GM23338 (cell line): ENCODE measurements at regions not wholly inside any gene's neighbourhood (a gene's known extent, or its start where the extent isn't known, plus 50 kb on each side); places are given as distances from the start of the nearest gene placed in this dataset.
"Not testable (repeated sequence)": the region's sequence is repeated elsewhere in the genome, so short reads cannot be mapped to it uniquely, and the experiment has no call there.

Source experiments
- ATAC-seq: fragments of 200-7000 bp; cut with Tn5 transposase; 3 replicates; pipeline ENCODE4 v1.9.1; 2020
- DNase-seq: peaks from one replicate; pipeline ENCODE4 v3.0.0-alpha.2; 2015; ENCODE audit warnings: low spot score
- H2AFZ ChIP-seq: fragments of 200-600 bp; sonication (generic); 2 replicates; pipeline ENCODE4 v1.8.0; 2016; ENCODE audit warnings: antibody characterized with exemption, mild to moderate bottlenecking, moderate library complexity
- H3F3A ChIP-seq: fragments of 200-600 bp; sonication (generic); replicated peaks from 2 replicates; pipeline ENCODE4 v1.8.0; 2017; ENCODE audit warnings: antibody characterized with exemption, mixed run types, low read depth
- H3K27ac ChIP-seq: fragments of 200-600 bp; sonication (generic); 2 replicates; pipeline ENCODE4 v1.6.1; 2016; ENCODE audit warnings: low read depth
- H3K27me3 ChIP-seq: fragments of 200-600 bp; sonication (generic); 2 replicates; pipeline ENCODE4 v1.8.0; 2016; ENCODE audit warnings: mild to moderate bottlenecking, mixed run types, moderate library complexity; ENCODE audit not compliant: insufficient read depth
- H3K36me3 ChIP-seq: fragments of 200-600 bp; sonication (generic); 2 replicates; pipeline ENCODE4 v1.8.0; 2016; ENCODE audit warnings: mild to moderate bottlenecking; ENCODE audit not compliant: insufficient read depth
- H3K4me1 ChIP-seq: fragments of 200-600 bp; sonication (generic); 2 replicates; pipeline ENCODE4 v1.8.0; 2016; ENCODE audit warnings: mild to moderate bottlenecking, moderate library complexity; ENCODE audit not compliant: insufficient read depth
- H3K4me2 ChIP-seq: fragments of 200-600 bp; sonication (generic); 2 replicates; pipeline ENCODE4 v1.7.1; 2017; ENCODE audit warnings: mixed run types
- H3K4me3 ChIP-seq: fragments of 200-600 bp; sonication (generic); 2 replicates; pipeline ENCODE4 v1.6.1; 2016; ENCODE audit warnings: mixed run types
- H3K79me2 ChIP-seq: fragments of 200-600 bp; sonication (generic); replicated peaks from 2 replicates; pipeline ENCODE4 v1.8.0; 2017; ENCODE audit warnings: mild to moderate bottlenecking; ENCODE audit not compliant: insufficient read depth
- H3K9me2 ChIP-seq: fragments of 200-600 bp; sonication (generic); 2 replicates; pipeline ENCODE4 v1.8.0; 2017; ENCODE audit not compliant: insufficient read depth
- H4K20me1 ChIP-seq: fragments of 200-600 bp; sonication (generic); replicated peaks from 2 replicates; pipeline ENCODE4 v1.8.0; 2017; ENCODE audit warnings: mild to moderate bottlenecking; ENCODE audit not compliant: insufficient read depth
- H3K27ac Mint-ChIP-seq: 2 replicates; pipeline ENCODE4 v1.8.0; 2020; ENCODE audit warnings: inconsistent platforms, mild to moderate bottlenecking, moderate library complexity, mixed read lengths
- H3K27me3 Mint-ChIP-seq: 3 replicates; pipeline ENCODE4 v1.8.0; 2022; ENCODE audit warnings: low read depth, mild to moderate bottlenecking, moderate library complexity, mixed read lengths, inconsistent platforms; ENCODE audit not compliant: insufficient read depth, poor library complexity
- H3K36me3 Mint-ChIP-seq: 3 replicates; pipeline ENCODE4 v1.8.0; 2021; ENCODE audit warnings: low read depth, mild to moderate bottlenecking, inconsistent platforms, moderate library complexity, mixed read lengths
- H3K4me1 Mint-ChIP-seq: 3 replicates; pipeline ENCODE4 v1.8.0; 2020; ENCODE audit warnings: mild to moderate bottlenecking, inconsistent platforms, mixed read lengths
- H3K4me3 Mint-ChIP-seq: 3 replicates; pipeline ENCODE4 v1.8.0; 2021; ENCODE audit warnings: moderate library complexity, mild to moderate bottlenecking, inconsistent platforms, mixed read lengths
- H3K9me3 Mint-ChIP-seq: 3 replicates; pipeline ENCODE4 v1.8.0; 2020; ENCODE audit warnings: moderate library complexity, mild to moderate bottlenecking, inconsistent platforms, mixed read lengths
- EZH2 ChIP-seq: fragments of 200-600 bp; sonication (generic); IDR thresholded peaks from one replicate; pipeline ENCODE4 v1.8.0; 2017; ENCODE audit warnings: antibody characterized with exemption, mild to moderate bottlenecking, low read depth; ENCODE audit not compliant: unreplicated experiment
- NANOG ChIP-seq: IDR thresholded peaks from 2 replicates; pipeline ENCODE4 v1.6.1; 2016; ENCODE audit warnings: antibody characterized with exemption, borderline replicate concordance
- ZNF462 ChIP-seq: fragments of 250-450 bp; sonication (Bioruptor Pico); IDR thresholded peaks from 2 replicates; pipeline ENCODE4 v1.5.0; 2020; ENCODE audit warnings: mild to moderate bottlenecking, moderate library complexity

- H3K9me3 Mint-ChIP-seq = no peaks in the 10 kb centered on the region; the same call in 1 of the 3 replicates
- Histone ChIP-seq H3K27ac (no peak overlapping the region), H3K4me3 (no peak overlapping the region), H3K4me2 (peak overlapping the region; percentile 51; the same call in 1 of the 2 replicates), H3F3A (no peaks in the 10 kb centered on the region), H3K79me2 (no peaks in the 10 kb centered on the region), H4K20me1 (no peaks in the 10 kb centered on the region), H3K36me3 (no peaks in the 10 kb centered on the region), H2AFZ (no peak overlapping the region), H3K27me3 (no peaks in the 10 kb centered on the region), H3K4me1 (peaks cover 17% of the 10 kb centered on the region), H3K9me2 (peaks cover 6% of the 10 kb centered on the region; the same call in 1 of the 2 replicates)
- peaks cover 6% of the 10 kb centered on the region for H3K36me3 Mint-ChIP-seq
- no peak overlapping the region; the same call in 2 of the 3 replicates for H3K4me3 Mint-ChIP-seq
- no peak overlapping the region; the same call in 1 of the 2 replicates for H3K27ac Mint-ChIP-seq
- H3K27me3 Mint-ChIP-seq = peaks cover 2% of the 10 kb centered on the region
- ATAC-seq (peak; percentile 75), DNase-seq (peak; percentile 66)
- peaks cover 21% of the 10 kb centered on the region for H3K4me1 Mint-ChIP-seq
- TF ChIP-seq ZNF462 = no peak
- peak; percentile 74 for TF ChIP-seq NANOG
- TF ChIP-seq EZH2 = no peak
These were observed 320.8 kb downstream of the PCDH20 start for GRCh38 chr13:61094865-61095264.

GRCh38 chr13:61089894-61090293 is 325.8 kb downstream of the PCDH20 start:
- H3K27me3 ChIP-seq, H2AFZ ChIP-seq, H3K4me2 ChIP-seq, H3K27ac ChIP-seq, H3K27me3 Mint-ChIP-seq, H3K36me3 ChIP-seq, H4K20me1 ChIP-seq, H3K4me3 Mint-ChIP-seq, ATAC-seq, H3F3A ChIP-seq, H3K27ac Mint-ChIP-seq, DNase-seq, H3K9me2 ChIP-seq, H3K79me2 ChIP-seq, H3K4me3 ChIP-seq: not testable (repeated sequence)
- peaks cover 20% of the 10 kb centered on the region for H3K4me1 ChIP-seq
- Mint-ChIP-seq H3K9me3 (peaks cover 11% of the 10 kb centered on the region; the same call in 2 of the 3 replicates), H3K36me3 (peaks cover 38% of the 10 kb centered on the region), H3K4me1 (peaks cover 36% of the 10 kb centered on the region)
